Activated CD8-positive, alpha-beta T cell treated with anti-CD3 and anti-CD28 coated beads, Interleukin-2, amount 10 ng/mL, durations not matched to agents 7 days and 5 days (primary cell): ENCODE measurements at regions not wholly inside any gene's neighbourhood (a gene's known extent, or its start where the extent isn't known, plus 50 kb on each side); places are given as distances from the start of the nearest gene placed in this dataset.

Experiments used
- ATAC-seq: fragments of 150-1000 bp; cut with Tn5 transposase; one replicate; pipeline ENCODE4 v1.10.0; 2021; ENCODE audit warnings: moderate library complexity
- CTCF ChIA-PET: fragments of 350-600 bp; sonication (Branson Sonifier 250); formaldehyde crosslinking; loops from one replicate; lab custom pipeline; 2021; ENCODE audit warnings: antibody characterized with exemption; lab: Charles Lee
- POLR2A ChIA-PET: fragments of 350-600 bp; sonication (Branson Sonifier 250); formaldehyde crosslinking; loops from one replicate; lab custom pipeline; 2021; ENCODE audit warnings: antibody characterized with exemption; lab: Charles Lee
- DNase-seq: peaks from one replicate; pipeline ENCODE4 v3.0.0-alpha.2; 2020
- H3K27ac Mint-ChIP-seq: one replicate; pipeline ENCODE4 v1.8.0; 2021; ENCODE audit warnings: mild to moderate bottlenecking, mixed read lengths
- H3K27me3 Mint-ChIP-seq: one replicate; pipeline ENCODE4 v1.8.0; 2021; ENCODE audit warnings: low read depth, mixed read lengths
- H3K36me3 Mint-ChIP-seq: one replicate; pipeline ENCODE4 v1.8.0; 2021; ENCODE audit warnings: low read depth, mixed read lengths
- H3K4me1 Mint-ChIP-seq: one replicate; pipeline ENCODE4 v1.8.0; 2021; ENCODE audit warnings: low read depth, mixed read lengths
- H3K4me3 Mint-ChIP-seq: one replicate; pipeline ENCODE4 v1.8.0; 2021; ENCODE audit warnings: mild to moderate bottlenecking, mixed read lengths
- H3K9me3 Mint-ChIP-seq: one replicate; pipeline ENCODE4 v1.8.0; 2022; ENCODE audit warnings: mixed read lengths; ENCODE audit not compliant: insufficient read depth

- ChIA-PET CTCF (interaction anchor here (1.3 to 4.6 kb wide), 6 partner anchors 11 to 705 kb away, joined by 3 to 17 read pairs (median 4); no protein-coding TSS in a partner anchor), POLR2A (no interaction called here)
- Mint-ChIP-seq H3K4me3 (no peak overlapping the region), H3K9me3 (peaks cover 11% of the 10 kb centered on the region), H3K4me1 (peaks cover 35% of the 10 kb centered on the region), H3K36me3 (peaks cover 5% of the 10 kb centered on the region), H3K27ac (peak overlapping the region; percentile 70), H3K27me3 (no peaks in the 10 kb centered on the region)
- no peak for DNase-seq
- no peak for ATAC-seq
Observed at GRCh38 chr2:176845718-176846117, 366.9 kb upstream of the HNRNPA3 start.

GRCh38 chr2:176847575-176847974, 365.0 kb upstream of the HNRNPA3 start:
- Mint-ChIP-seq H3K9me3 (peaks cover 11% of the 10 kb centered on the region), H3K4me3 (no peak overlapping the region), H3K27ac (no peak overlapping the region), H3K27me3 (no peaks in the 10 kb centered on the region), H3K36me3 (peaks cover 13% of the 10 kb centered on the region), H3K4me1 (peaks cover 52% of the 10 kb centered on the region)
- ATAC-seq (no peak), DNase-seq (no peak)
- ChIA-PET CTCF (interaction anchor here (0.8 to 1.2 kb wide), 3 partner anchors 17 to 335 kb away, joined by 3 to 4 read pairs (median 3); no protein-coding TSS in a partner anchor), POLR2A (interaction anchor here (0.9 kb wide), 1 partner anchor 9 kb away, joined by 4 read pairs; no protein-coding TSS in a partner anchor)

GRCh38 chr2:176848844-176849243, 363.8 kb upstream of the HNRNPA3 start:
- H3K4me3 Mint-ChIP-seq = no peak overlapping the region
- CTCF ChIA-PET = interaction anchor here (1.0 to 1.2 kb wide), 2 partner anchors 13 to 19 kb away, joined by 3 read pairs; no protein-coding TSS in a partner anchor
- no peak for DNase-seq
- POLR2A ChIA-PET = no interaction called here
- no peak overlapping the region for H3K27ac Mint-ChIP-seq
- peaks cover 62% of the 10 kb centered on the region for H3K4me1 Mint-ChIP-seq
- H3K9me3 Mint-ChIP-seq = peaks cover 11% of the 10 kb centered on the region
- peaks cover 11% of the 10 kb centered on the region for H3K36me3 Mint-ChIP-seq
- no peaks in the 10 kb centered on the region for H3K27me3 Mint-ChIP-seq
- no peak for ATAC-seq

GRCh38 chr2:176851200-176851888, 361.2 kb upstream of the HNRNPA3 start:
- Mint-ChIP-seq H3K27ac (no peak overlapping the region), H3K9me3 (peaks cover 22% of the 10 kb centered on the region), H3K4me1 (peaks cover 63% of the 10 kb centered on the region), H3K36me3 (peaks cover 21% of the 10 kb centered on the region), H3K27me3 (no peaks in the 10 kb centered on the region), H3K4me3 (no peak overlapping the region)
- ChIA-PET CTCF (interaction anchor here (0.7 to 7.8 kb wide), 4 partner anchors 23 to 33 kb away, joined by 3 to 59 read pairs (median 32); no protein-coding TSS in a partner anchor), POLR2A (no interaction called here)
- DNase-seq (no peak), ATAC-seq (no peak)

GRCh38 chr2:176851889-176852483, 360.6 kb upstream of the HNRNPA3 start:
- no peak for ATAC-seq
- H3K9me3 Mint-ChIP-seq = peaks cover 22% of the 10 kb centered on the region
- H3K27me3 Mint-ChIP-seq = no peaks in the 10 kb centered on the region
- H3K4me1 Mint-ChIP-seq = peaks cover 64% of the 10 kb centered on the region
- peak overlapping the region; percentile 81 for H3K27ac Mint-ChIP-seq
- peak overlapping the region; percentile 6 for H3K4me3 Mint-ChIP-seq
- peaks cover 25% of the 10 kb centered on the region for H3K36me3 Mint-ChIP-seq
- DNase-seq = no peak
- ChIA-PET CTCF (interaction anchor here (0.6 to 7.8 kb wide), 8 partner anchors 12 to 296 kb away, joined by 3 to 59 read pairs (median 6); no protein-coding TSS in a partner anchor), POLR2A (interaction anchor here (1.0 kb wide), 1 partner anchor 22 kb away, joined by 3 read pairs; no protein-coding TSS in a partner anchor)

GRCh38 chr2:176852667-176853066, 359.9 kb upstream of the HNRNPA3 start:
- Mint-ChIP-seq H3K27me3 (no peaks in the 10 kb centered on the region), H3K4me1 (peaks cover 65% of the 10 kb centered on the region), H3K4me3 (peak overlapping the region; percentile 6), H3K9me3 (peaks cover 22% of the 10 kb centered on the region), H3K36me3 (peaks cover 25% of the 10 kb centered on the region), H3K27ac (peak overlapping the region; percentile 81)
- ChIA-PET POLR2A (interaction anchor here (1.0 kb wide), 1 partner anchor 22 kb away, joined by 3 read pairs; no protein-coding TSS in a partner anchor), CTCF (interaction anchor here (0.6 to 7.8 kb wide), 7 partner anchors 11 to 296 kb away, joined by 3 to 59 read pairs (median 6); no protein-coding TSS in a partner anchor)
- DNase-seq (peak; percentile 81), ATAC-seq (peak; percentile 98)

- H3K27me3 Mint-ChIP-seq = no peaks in the 10 kb centered on the region
- CTCF ChIA-PET = interaction anchor here (0.9 to 7.8 kb wide), 7 partner anchors 18 to 410 kb away, joined by 3 to 59 read pairs (median 11); no protein-coding TSS in a partner anchor
- peaks cover 65% of the 10 kb centered on the region for H3K4me1 Mint-ChIP-seq
- POLR2A ChIA-PET = interaction anchor here (0.8 kb wide), 1 partner anchor 33 kb away, joined by 3 read pairs; no protein-coding TSS in a partner anchor
- H3K27ac Mint-ChIP-seq = peak overlapping the region; percentile 30
- H3K9me3 Mint-ChIP-seq = peaks cover 17% of the 10 kb centered on the region
- H3K4me3 Mint-ChIP-seq = no peak overlapping the region
- ATAC-seq (no peak), DNase-seq (no peak)
- peaks cover 25% of the 10 kb centered on the region for H3K36me3 Mint-ChIP-seq
Observed at GRCh38 chr2:176854062-176854461, 358.5 kb upstream of the HNRNPA3 start.

- Mint-ChIP-seq H3K27ac (peak overlapping the region; percentile 26), H3K4me1 (peaks cover 65% of the 10 kb centered on the region)
Observed at GRCh38 chr2:176854878-176855277, 357.7 kb upstream of the HNRNPA3 start.

GRCh38 chr2:176856683-176857082, 355.9 kb upstream of the HNRNPA3 start:
- H3K4me3 Mint-ChIP-seq = no peak overlapping the region
- ATAC-seq (no peak), DNase-seq (no peak)
- H3K4me1 Mint-ChIP-seq = peaks cover 57% of the 10 kb centered on the region
- POLR2A ChIA-PET = interaction anchor here (1.3 kb wide), 1 partner anchor 408 kb away, joined by 4 read pairs; the partner anchor contains the start of gene NFE2L2
- H3K27me3 Mint-ChIP-seq = no peaks in the 10 kb centered on the region
- CTCF ChIA-PET = interaction anchor here (0.7 to 7.8 kb wide), 9 partner anchors 12 to 293 kb away, joined by 3 to 59 read pairs (median 4); no protein-coding TSS in a partner anchor
- peaks cover 18% of the 10 kb centered on the region for H3K36me3 Mint-ChIP-seq
- H3K27ac Mint-ChIP-seq = peak overlapping the region; percentile 16
- H3K9me3 Mint-ChIP-seq = peaks cover 11% of the 10 kb centered on the region

More at GRCh38 chr2:176854878-176855277, 357.7 kb upstream of the HNRNPA3 start:
- H3K27me3 Mint-ChIP-seq = no peaks in the 10 kb centered on the region
- POLR2A ChIA-PET = no interaction called here
- DNase-seq (no peak), ATAC-seq (no peak)
- H3K36me3 Mint-ChIP-seq = peaks cover 25% of the 10 kb centered on the region
- peaks cover 17% of the 10 kb centered on the region for H3K9me3 Mint-ChIP-seq
- no peak overlapping the region for H3K4me3 Mint-ChIP-seq
- CTCF ChIA-PET = interaction anchor here (0.6 to 7.8 kb wide), 8 partner anchors 12 to 294 kb away, joined by 3 to 59 read pairs (median 10); no protein-coding TSS in a partner anchor

- Mint-ChIP-seq H3K4me1 (peaks cover 12% of the 10 kb centered on the region), H3K27ac (no peak overlapping the region), H3K36me3 (peaks cover 9% of the 10 kb centered on the region), H3K27me3 (peaks cover 3% of the 10 kb centered on the region), H3K9me3 (peaks cover 9% of the 10 kb centered on the region), H3K4me3 (no peak overlapping the region)
- DNase-seq = no peak
- no peak for ATAC-seq
- ChIA-PET POLR2A (no interaction called here), CTCF (no interaction called here)
Observed at GRCh38 chr2:176865336-176865735, 347.3 kb upstream of the HNRNPA3 start.

GRCh38 chr2:176872406-176872805, 340.2 kb upstream of the HNRNPA3 start:
- peaks cover 31% of the 10 kb centered on the region for H3K4me1 Mint-ChIP-seq
- peaks cover 32% of the 10 kb centered on the region for H3K36me3 Mint-ChIP-seq
- peaks cover 36% of the 10 kb centered on the region for H3K9me3 Mint-ChIP-seq
- ChIA-PET CTCF (interaction anchor here (0.8 to 7.6 kb wide), 4 partner anchors 18 to 52 kb away, joined by 3 to 57 read pairs (median 4); no protein-coding TSS in a partner anchor), POLR2A (no interaction called here)
- no peak overlapping the region for H3K4me3 Mint-ChIP-seq
- ATAC-seq (no peak), DNase-seq (no peak)
- H3K27me3 Mint-ChIP-seq = no peaks in the 10 kb centered on the region
- H3K27ac Mint-ChIP-seq = no peak overlapping the region
